ENCODE measurements at regions not wholly inside any gene's neighbourhood (a gene's known extent, or its start where the extent isn't known, plus 50 kb on each side); places are given as distances from the start of the nearest gene placed in this dataset.

- TF ChIP-seq SUZ12 (IDR thresholded peaks at IDR 0.05; ENCODE audit: extremely low read depth, insufficient read depth, insufficient read length) (no peak), ZNF274 (IDR thresholded peaks at IDR 0.05; ENCODE audit: low read depth, low read length) (no peak)
These were observed 233.4 kb upstream of the KLF4 start for GRCh38 chr9:107723015-107723414.

All from NT2/D1 (cell line).